ENCODE measurements at regions not wholly inside any gene's neighbourhood (a gene's known extent, or its start where the extent isn't known, plus 50 kb on each side); places are given as distances from the start of the nearest gene placed in this dataset.

- peak; percentile 95 for ATAC-seq (ENCODE audit: poor library complexity)
Observed at GRCh38 chr2:34892766-34893165, 1293.7 kb upstream of the FAM98A start.

GRCh38 chr2:34892256-34892655 lies 1293.2 kb upstream of the FAM98A start:
- DNase-seq (no peak), ATAC-seq (ENCODE audit: poor library complexity) (peak; percentile 80)
- intact Hi-C loops (cut with DNase I), result no loop called here

More at GRCh38 chr2:34892766-34893165, 1293.7 kb upstream of the FAM98A start:
- no peak for DNase-seq
- intact Hi-C loops (cut with DNase I), result no loop called here

- no peak for ATAC-seq (ENCODE audit: poor library complexity)
- no peak for DNase-seq
- intact Hi-C loops (cut with DNase I), result no loop called here
Observed at GRCh38 chr2:34875091-34875745, 1276.1 kb upstream of the FAM98A start.

- intact Hi-C loops (cut with DNase I), result no loop called here
- ATAC-seq (ENCODE audit: poor library complexity) (no peak), DNase-seq (no peak)
Observed at GRCh38 chr2:34853646-34854045, 1254.5 kb upstream of the FAM98A start.

- DNase-seq (no peak), ATAC-seq (ENCODE audit: poor library complexity) (no peak)
- intact Hi-C loops (cut with DNase I), result no loop called here
Observed at GRCh38 chr2:34851804-34852203, 1252.7 kb upstream of the FAM98A start.

- intact Hi-C loops (cut with DNase I), result no loop called here
- no peak for ATAC-seq (ENCODE audit: poor library complexity)
Observed at GRCh38 chr2:34849827-34850226, 1250.7 kb upstream of the FAM98A start.

GRCh38 chr2:34848691-34849090 lies 1249.6 kb upstream of the FAM98A start:
- DNase-seq, result no peak
- intact Hi-C loops (cut with DNase I), result no loop called here
- no peak for ATAC-seq (ENCODE audit: poor library complexity)

More at GRCh38 chr2:34849827-34850226, 1250.7 kb upstream of the FAM98A start:
- DNase-seq, result no peak

GRCh38 chr2:34848132-34848531 lies 1249.0 kb upstream of the FAM98A start:
- no peak for DNase-seq
- intact Hi-C loops (cut with DNase I), result no loop called here

GRCh38 chr2:34844629-34845028 lies 1245.5 kb upstream of the FAM98A start:
- ATAC-seq (ENCODE audit: poor library complexity) (no peak), DNase-seq (no peak)
- intact Hi-C loops (cut with DNase I), result no loop called here

More at GRCh38 chr2:34848132-34848531, 1249.0 kb upstream of the FAM98A start:
- ATAC-seq (ENCODE audit: poor library complexity), result no peak

GRCh38 chr2:34838408-34838807 lies 1239.3 kb upstream of the FAM98A start:
- ATAC-seq (ENCODE audit: poor library complexity), result no peak
- DNase-seq, result no peak
- intact Hi-C loops (cut with DNase I), result no loop called here

- no peak for ATAC-seq (ENCODE audit: poor library complexity)
- DNase-seq, result no peak
- intact Hi-C loops (cut with DNase I), result no loop called here
Observed at GRCh38 chr2:34836361-34836760, 1237.3 kb upstream of the FAM98A start.

GRCh38 chr2:34831096-34831495 lies 1232.0 kb upstream of the FAM98A start:
- DNase-seq (no peak), ATAC-seq (ENCODE audit: poor library complexity) (no peak)
- intact Hi-C loops (cut with DNase I), result no loop called here

GRCh38 chr2:34828481-34828880 lies 1229.4 kb upstream of the FAM98A start:
- intact Hi-C loops (cut with DNase I), result no loop called here
- DNase-seq (no peak), ATAC-seq (ENCODE audit: poor library complexity) (no peak)

- DNase-seq, result no peak
- no peak for ATAC-seq (ENCODE audit: poor library complexity)
- intact Hi-C loops (cut with DNase I), result no loop called here
Observed at GRCh38 chr2:34827398-34827797, 1228.3 kb upstream of the FAM98A start.

GRCh38 chr2:34825686-34826085 lies 1226.6 kb upstream of the FAM98A start:
- DNase-seq, result no peak
- ATAC-seq (ENCODE audit: poor library complexity), result no peak
- intact Hi-C loops (cut with DNase I), result no loop called here

- ATAC-seq (ENCODE audit: poor library complexity) (no peak), DNase-seq (no peak)
- intact Hi-C loops (cut with DNase I), result no loop called here
Observed at GRCh38 chr2:34822616-34823015, 1223.5 kb upstream of the FAM98A start.

GRCh38 chr2:34815052-34815741 lies 1216.1 kb upstream of the FAM98A start:
- no peak for ATAC-seq (ENCODE audit: poor library complexity)
- intact Hi-C loops (cut with DNase I), result no loop called here

GRCh38 chr2:34810456-34810855 lies 1211.4 kb upstream of the FAM98A start:
- ATAC-seq (ENCODE audit: poor library complexity), result no peak
- intact Hi-C loops (cut with DNase I), result no loop called here
- no peak for DNase-seq

More at GRCh38 chr2:34815052-34815741, 1216.1 kb upstream of the FAM98A start:
- no peak for DNase-seq

- DNase-seq (no peak), ATAC-seq (ENCODE audit: poor library complexity) (no peak)
- intact Hi-C loops (cut with DNase I), result no loop called here
Observed at GRCh38 chr2:34808426-34808825, 1209.3 kb upstream of the FAM98A start.

- no peak for ATAC-seq (ENCODE audit: poor library complexity)
- DNase-seq, result no peak
- intact Hi-C loops (cut with DNase I), result no loop called here
Observed at GRCh38 chr2:34806891-34807290, 1207.8 kb upstream of the FAM98A start.

Measured in Right ventricle myocardium superior (tissue), 1 donor.